Heart left ventricle (tissue), 16 donors: ENCODE measurements at regions not wholly inside any gene's neighbourhood (a gene's known extent, or its start where the extent isn't known, plus 50 kb on each side); places are given as distances from the start of the nearest gene placed in this dataset.
A peak's percentile ranks its signal among the peaks of the same experiment; 100 is the strongest.

Experiments used
- ATAC-seq, 4 donors: fragments of 200-7000 bp; cut with Tn5 transposase; one replicate each; pipeline ENCODE4 v1.9.1; 2020 to 2022; ENCODE audit warnings: moderate library complexity in 4 of 4, mild to moderate bottlenecking in 3 of 4, moderate number of reproducible peaks in 1 of 4
- DNase-seq, 5 donors: peaks; one replicate each; pipeline ENCODE4 v3.0.0-alpha.2; 2020
- H3K27ac ChIP-seq, 12 donors: fragments of 200-600 bp; sonication (generic) in 4 of 12; one replicate each; pipeline versions ENCODE4 v1.5.0 to v1.8.0; 2016 to 2022; ENCODE audit warnings: mild to moderate bottlenecking in 2 of 12
- H3K27me3 ChIP-seq, 9 donors: fragments of 200-600 bp; sonication (generic) in 2 of 9; one replicate each; pipeline versions ENCODE4 v1.5.1 to v1.8.0; 2016 to 2022; ENCODE audit warnings: mild to moderate bottlenecking in 3 of 9
- H3K36me3 ChIP-seq, 9 donors: fragments of 200-600 bp; sonication (generic) in 2 of 9; one replicate each; pipeline versions ENCODE4 v1.5.0 to v1.8.0; 2018 to 2022; ENCODE audit warnings: mild to moderate bottlenecking in 2 of 9
- H3K4me1 ChIP-seq, 12 donors: fragments of 200-600 bp; sonication (generic) in 4 of 12; one replicate each; pipeline versions ENCODE4 v1.5.0 to v1.8.0; 2016 to 2022; ENCODE audit warnings: mild to moderate bottlenecking in 3 of 12
- H3K4me3 ChIP-seq, 12 donors: fragments of 200-600 bp; sonication (generic) in 4 of 12; one replicate each; pipeline versions ENCODE4 v1.5.0 to v1.8.0; 2017 to 2022; ENCODE audit warnings: mild to moderate bottlenecking in 9 of 12, moderate library complexity in 4 of 12
- H3K9me3 ChIP-seq, 12 donors: fragments of 200-600 bp; sonication (generic) in 4 of 12; one replicate each; pipeline versions ENCODE4 v1.5.0 to v1.8.0; 2016 to 2022; ENCODE audit warnings: mild to moderate bottlenecking in 1 of 12
- CTCF ChIP-seq, 12 donors: fragments of 200-600 bp; sonication (generic) in 4 of 12; IDR thresholded peaks; one replicate each; pipeline versions ENCODE4 v1.5.0 to v1.8.0; 2018 to 2022; ENCODE audit warnings: antibody characterized with exemption in 12 of 12, mild to moderate bottlenecking in 5 of 12
- POLR2A ChIP-seq, 2 donors: fragments of 450-650 bp; IDR thresholded peaks; one replicate each; pipeline ENCODE4 v1.6.1; 2017; ENCODE audit warnings: antibody characterized with exemption in 2 of 2, mild to moderate bottlenecking in 2 of 2, moderate library complexity in 2 of 2
- WGBS, 4 donors: extraction: QIAGEN DNeasy Blood & Tissue Kit in 2 of 4; methylation state at CpG; one replicate each; pipeline versions ENCODE4 v1.1.5 to v1.1.7; 2013 to 2018; 5-methylcytosine and 5-hydroxymethylcytosine counted together
- intact Hi-C, 10 donors: fragments of 100-400 bp; cut with DNase I; formaldehyde crosslinking; loops; one replicate each; pipeline versions ENCODE4 v1.11.1 to v1.14.2; 2022
- donor health status: ischemic (EF 13 %, LVEDD 7.1; RV severe dilation, severe dysfunction).
- donor health status: healthy with polysubstance abuse.
- donor health status: DM: no; HTN: yes; CAD: no.
- donor health status: DM: no; HTN: no; CAD: no.
- donor health status: ischemic (EF 25% LVEDD 6.9; RV normal size, moderate dysfunction).
- donor health status: ischemic (EF 25% LVEDD 5.7; RV mildly dilated, moderate dysfunction).
- donor health status: healthy.
- donor health status: DM: yes; HTN: yes; CAD: no.
- donor health status: ischemic (EF 35%, LVEDD 5.7; RV mildly dilated, moderate dysfunction).
- donor health status: nonischemic (EF 11% LVEDD 7.7; RV severe dilation, severe dysfunction).
- donor health status: DM: yes; HTN: yes; CAD: no.
- donor health status: PGD.
- donor health status: ischemic (EF 29% LVEDD 5.4; RV normal size, mild dysfunction).
- donor health status: nonischemic (EF 23%, LVEDD 6.1; RV moderate dilation, normal function).

GRCh38 chr5:111931655-111932054, 174.7 kb upstream of the NREP start:
- TF ChIP-seq CTCF (IDR thresholded peaks at IDR 0.05) (no peak), POLR2A (IDR thresholded peaks at IDR 0.05) (no peak)
- H3K4me1 ChIP-seq, result peaks cover 0 to 33% (median 5%) of the 10 kb centered on the region in 12 donors
- intact Hi-C loops, result no loop called here
- H3K27ac ChIP-seq, result no peak overlapping the region
- DNase-seq (no peak), ATAC-seq (no peak)
- H3K4me3 ChIP-seq, result no peak overlapping the region
- H3K9me3 ChIP-seq, result no peaks in the 10 kb centered on the region
- no peaks in the 10 kb centered on the region for H3K36me3 ChIP-seq
- 91 to 96% (median 91%) methylated on average over 2 of the region's 2 CpGs for WGBS, 4 donors
- H3K27me3 ChIP-seq, result no peaks in the 10 kb centered on the region

DNA sequence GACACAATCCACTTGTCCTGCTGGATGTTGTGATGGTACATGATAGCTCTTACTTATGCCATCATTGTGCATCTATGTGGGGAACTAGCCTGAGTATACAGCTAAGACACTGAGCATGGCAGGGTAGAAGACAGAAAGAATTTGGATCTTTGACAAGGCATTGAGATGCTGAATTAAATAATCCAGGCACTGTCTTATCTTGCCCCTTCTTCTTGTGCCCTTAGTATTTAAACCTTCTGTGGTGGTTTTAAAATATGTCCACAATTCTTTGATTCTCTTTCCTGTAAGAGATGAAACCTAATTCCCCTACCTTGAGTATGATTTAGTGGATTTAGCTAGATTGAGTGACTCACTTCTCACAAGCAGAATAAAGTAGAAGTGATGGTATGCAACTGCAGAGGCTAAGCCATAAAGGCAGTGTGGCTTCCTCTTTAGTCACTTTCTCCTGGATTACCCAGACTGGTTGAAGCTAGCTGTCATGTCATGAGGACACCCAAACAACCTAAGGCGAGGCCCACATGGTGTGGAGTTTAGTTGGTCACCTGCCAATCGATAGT, 174.0 kb upstream of the NREP start:
- DNase-seq, result no peak
- no peak for TF ChIP-seq POLR2A (IDR thresholded peaks at IDR 0.05)
- TF ChIP-seq CTCF (IDR thresholded peaks at IDR 0.05), result no peak
- 88 to 97% (median 95%) methylated on average over 2 of the region's 2 CpGs for WGBS, 4 donors
- Histone ChIP-seq H3K9me3 (no peaks in the 10 kb centered on the region), H3K4me1 (peaks cover 0 to 33% (median 5%) of the 10 kb centered on the region in 12 donors), H3K4me3 (no peak overlapping the region), H3K27ac (peak overlapping the region in 1 of 12 donors; percentile 56), H3K36me3 (no peaks in the 10 kb centered on the region), H3K27me3 (no peaks in the 10 kb centered on the region)
- intact Hi-C loops, result no loop called here
- no peak for ATAC-seq

DNA sequence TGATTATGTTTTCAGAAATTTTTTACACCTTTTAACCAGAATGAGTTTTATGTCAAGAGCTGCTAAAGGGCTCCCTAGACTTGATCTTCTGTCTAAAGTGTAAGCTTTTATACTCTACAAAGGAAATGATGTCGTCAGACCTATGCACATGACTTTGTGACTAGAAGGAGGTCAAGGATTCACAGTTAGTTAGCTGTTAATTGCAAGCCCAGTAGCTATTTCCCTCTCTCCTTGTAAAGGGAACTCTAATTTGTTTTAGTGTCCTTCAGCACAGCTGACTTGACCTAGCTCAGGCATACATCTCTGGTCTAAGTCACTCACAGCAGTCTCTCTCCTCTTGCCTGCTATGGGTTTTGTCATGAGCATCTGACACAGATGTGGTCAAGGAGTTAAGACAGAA, 173.5 kb upstream of the NREP start:
- Histone ChIP-seq H3K4me1 (peaks cover 0 to 33% (median 5%) of the 10 kb centered on the region in 12 donors), H3K9me3 (no peaks in the 10 kb centered on the region), H3K27me3 (no peaks in the 10 kb centered on the region), H3K4me3 (no peak overlapping the region), H3K27ac (peak overlapping the region in 1 of 12 donors; percentile 56), H3K36me3 (no peaks in the 10 kb centered on the region)
- WGBS, 4 donors, result 63 to 92% (median 80%) methylated on average over 1 of the region's 1 CpG
- DNase-seq (no peak), ATAC-seq (no peak)
- TF ChIP-seq POLR2A (IDR thresholded peaks at IDR 0.05) (no peak), CTCF (IDR thresholded peaks at IDR 0.05) (no peak)
- intact Hi-C loops, result no loop called here

GRCh38 chr5:111929867-111930266, 172.9 kb upstream of the NREP start:
- H3K36me3 ChIP-seq, result no peaks in the 10 kb centered on the region
- DNase-seq (peak in 1 of 5 donors; percentile 29), ATAC-seq (peak in 2 of 4 donors; percentile 76 to 91)
- H3K4me3 ChIP-seq, result no peak overlapping the region
- TF ChIP-seq CTCF (IDR thresholded peaks at IDR 0.05), result no peak
- intact Hi-C loops, result no loop called here
- H3K4me1 ChIP-seq, result peaks cover 0 to 33% (median 5%) of the 10 kb centered on the region in 12 donors
- 77 to 94% (median 82%) methylated on average over 1 of the region's 1 CpG for WGBS, 4 donors
- H3K9me3 ChIP-seq, result no peaks in the 10 kb centered on the region
- H3K27ac ChIP-seq, result peak overlapping the region in 1 of 12 donors; percentile 56
- no peaks in the 10 kb centered on the region for H3K27me3 ChIP-seq
